ENCODE measurements at regions not wholly inside any gene's neighbourhood (a gene's known extent, or its start where the extent isn't known, plus 50 kb on each side); places are given as distances from the start of the nearest gene placed in this dataset.

- no peak overlapping the region for H3K4me3 ChIP-seq (ENCODE audit: low read depth in 1 of 2, low read length in 2 of 2)
- H3K4me1 ChIP-seq (ENCODE audit: insufficient read depth, low read length): no peaks in the 10 kb centered on the region
- no peaks in the 10 kb centered on the region for H3K79me2 ChIP-seq (ENCODE audit: insufficient read depth, low read length)
- H3K4me2 ChIP-seq (ENCODE audit: insufficient read depth, low read length): no peak overlapping the region
- H2AFZ ChIP-seq (ENCODE audit: low read depth, low read length): no peak overlapping the region
- ATAC-seq (ENCODE audit: insufficient read depth, low read depth) (no peak), DNase-seq (no peak)
- H3K9ac ChIP-seq (ENCODE audit: low read depth, low read length): no peak overlapping the region
- TF ChIP-seq EZH2 (IDR thresholded peaks at IDR 0.05; ENCODE audit: borderline replicate concordance, low read depth, low read length, severe bottlenecking) (no peak), CTCF (IDR thresholded peaks at IDR 0.05; ENCODE audit: borderline replicate concordance, extremely low read depth, low read length, poor library complexity, severe bottlenecking) (no peak)
- H3K27me3 ChIP-seq (ENCODE audit: insufficient read depth, low read length, poor library complexity): no peaks in the 10 kb centered on the region
- no peaks in the 10 kb centered on the region for H3K36me3 ChIP-seq (ENCODE audit: insufficient read depth, low read length)
- no peak overlapping the region for H3K27ac ChIP-seq (ENCODE audit: low read length)
- no peaks in the 10 kb centered on the region for H4K20me1 ChIP-seq (ENCODE audit: insufficient read depth, low read length)
- no peaks in the 10 kb centered on the region for H3K9me3 ChIP-seq (ENCODE audit: insufficient read depth, low read length, severe bottlenecking)
Measured at GRCh38 chr3:117754058-117754457, 1044.5 kb downstream of the TUSC7 start.

GRCh38 chr3:117754841-117755240 is 1045.3 kb downstream of the TUSC7 start:
- Histone ChIP-seq H3K4me2 (ENCODE audit: insufficient read depth, low read length) (no peak overlapping the region), H3K9ac (ENCODE audit: low read depth, low read length) (no peak overlapping the region), H3K79me2 (ENCODE audit: insufficient read depth, low read length) (no peaks in the 10 kb centered on the region), H3K27ac (ENCODE audit: low read length) (no peak overlapping the region), H3K4me3 (ENCODE audit: low read depth in 1 of 2, low read length in 2 of 2) (no peak overlapping the region), H2AFZ (ENCODE audit: low read depth, low read length) (no peak overlapping the region), H3K4me1 (ENCODE audit: insufficient read depth, low read length) (no peaks in the 10 kb centered on the region), H4K20me1 (ENCODE audit: insufficient read depth, low read length) (no peaks in the 10 kb centered on the region), H3K9me3 (ENCODE audit: insufficient read depth, low read length, severe bottlenecking) (no peaks in the 10 kb centered on the region), H3K27me3 (ENCODE audit: insufficient read depth, low read length, poor library complexity) (no peaks in the 10 kb centered on the region), H3K36me3 (ENCODE audit: insufficient read depth, low read length) (no peaks in the 10 kb centered on the region)
- TF ChIP-seq CTCF (IDR thresholded peaks at IDR 0.05; ENCODE audit: borderline replicate concordance, extremely low read depth, low read length, poor library complexity, severe bottlenecking) (no peak), EZH2 (IDR thresholded peaks at IDR 0.05; ENCODE audit: borderline replicate concordance, low read depth, low read length, severe bottlenecking) (no peak)
- ATAC-seq (ENCODE audit: insufficient read depth, low read depth) (no peak), DNase-seq (no peak)

GRCh38 chr3:117756563-117756962 is 1047.0 kb downstream of the TUSC7 start:
- Histone ChIP-seq H4K20me1 (ENCODE audit: insufficient read depth, low read length) (no peaks in the 10 kb centered on the region), H3K4me2 (ENCODE audit: insufficient read depth, low read length) (no peak overlapping the region), H3K9me3 (ENCODE audit: insufficient read depth, low read length, severe bottlenecking) (no peaks in the 10 kb centered on the region), H3K27me3 (ENCODE audit: insufficient read depth, low read length, poor library complexity) (no peaks in the 10 kb centered on the region), H3K9ac (ENCODE audit: low read depth, low read length) (no peak overlapping the region), H3K79me2 (ENCODE audit: insufficient read depth, low read length) (no peaks in the 10 kb centered on the region), H3K4me1 (ENCODE audit: insufficient read depth, low read length) (no peaks in the 10 kb centered on the region), H3K4me3 (ENCODE audit: low read depth in 1 of 2, low read length in 2 of 2) (no peak overlapping the region), H2AFZ (ENCODE audit: low read depth, low read length) (no peak overlapping the region), H3K27ac (ENCODE audit: low read length) (no peak overlapping the region), H3K36me3 (ENCODE audit: insufficient read depth, low read length) (no peaks in the 10 kb centered on the region)
- TF ChIP-seq EZH2 (IDR thresholded peaks at IDR 0.05; ENCODE audit: borderline replicate concordance, low read depth, low read length, severe bottlenecking) (no peak), CTCF (IDR thresholded peaks at IDR 0.05; ENCODE audit: borderline replicate concordance, extremely low read depth, low read length, poor library complexity, severe bottlenecking) (no peak)
- DNase-seq (no peak), ATAC-seq (ENCODE audit: insufficient read depth, low read depth) (no peak)
